HCT116 (cell line): ENCODE measurements at regions not wholly inside any gene's neighbourhood (a gene's known extent, or its start where the extent isn't known, plus 50 kb on each side); places are given as distances from the start of the nearest gene placed in this dataset.

Experiments
- ATAC-seq: fragments of 200-7000 bp; cut with Tn5 transposase; 2 replicates; pipeline ENCODE4 v1.9.1; 2020; ENCODE audit warnings: mild to moderate bottlenecking, moderate library complexity
- BruUV-seq: library from RNA; stranded (reverse); fragments of 400-500 nt; replicated peaks from 2 replicates; lab custom pipeline; 2021; lab: Mats Ljungman, UMichigan
- CTCF ChIA-PET: fragments of 300-600 bp; sonication (Branson Sonifier 250); formaldehyde crosslinking; loops from one replicate; lab custom pipeline; 2021; ENCODE audit warnings: antibody characterized with exemption; lab: Charles Lee
- POLR2A ChIA-PET: fragments of 300-600, 350-600 bp; sonication (Branson Sonifier 250); formaldehyde crosslinking; loops from one replicate; lab custom pipeline; 2021; ENCODE audit warnings: antibody characterized with exemption; lab: Charles Lee
- RAD21 ChIA-PET, 2 experiments: fragments of 300-600 bp; sonication (Branson Sonifier 250); formaldehyde crosslinking; loops; one replicate each; lab custom pipeline; 2023; ENCODE audit warnings: low total read pairs in 2 of 2; ENCODE audit not compliant: uncharacterized antibody in 2 of 2, unreplicated experiment in 2 of 2, low non-redundant PET in 1 of 2; lab: Charles Lee
- DNase-seq: peaks from one replicate; pipeline ENCODE4 v3.0.0-alpha.2; 2010; ENCODE audit warnings: low read depth, low spot score
- H2AFZ ChIP-seq: fragments of 200-600 bp; shearing (Covaris generic), sonication (generic); 2 replicates; pipeline ENCODE4 v1.6.1; 2017; ENCODE audit warnings: low read depth, mixed run types, mixed read lengths, antibody characterized with exemption, low read length; ENCODE audit not compliant: poor library complexity, severe bottlenecking
- H3K27ac ChIP-seq: 2 replicates; pipeline ENCODE4 v1.5.1; 2012; ENCODE audit warnings: low read depth, low read length
- H3K27me3 ChIP-seq: fragments of 200-600 bp; sonication (generic); 2 replicates; pipeline ENCODE4 v1.6.1; 2016; ENCODE audit warnings: mixed run types, low read length, mixed read lengths; ENCODE audit not compliant: insufficient read depth
- H3K36me3 ChIP-seq, 2 experiments: fragments of 200-500 bp in 1 of 2; fragments of 200-600 bp in 1 of 2; sonication (Bioruptor generic) in 1 of 2; sonication (generic) in 1 of 2; 2 replicates each; pipeline versions ENCODE4 v1.5.1 to v1.6.1; 2014 to 2016; ENCODE audit warnings: low read length in 2 of 2, inconsistent platforms in 1 of 2, mixed read lengths in 1 of 2, mixed run types in 1 of 2; ENCODE audit not compliant: insufficient read depth in 2 of 2, control insufficient read depth in 1 of 2
- H3K4me1 ChIP-seq, 2 experiments: fragments of 200-600 bp in 1 of 2; sonication (generic) in 1 of 2; 2 replicates each; pipeline versions ENCODE4 v1.5.1 to v1.6.1; 2012 to 2017; ENCODE audit warnings: low read length in 2 of 2, inconsistent platforms in 1 of 2, mild to moderate bottlenecking in 1 of 2, mixed read lengths in 1 of 2, mixed run types in 1 of 2, moderate library complexity in 1 of 2; ENCODE audit not compliant: insufficient read depth in 2 of 2, control insufficient read depth in 1 of 2
- H3K4me2 ChIP-seq: fragments of 200-600 bp; sonication (generic); 2 replicates; pipeline ENCODE4 v1.6.1; 2017; ENCODE audit warnings: mixed run types, low read length, mixed read lengths
- H3K4me3 ChIP-seq, 2 experiments: fragments of 200-600 bp in 1 of 2; sonication (generic) in 1 of 2; replicated peaks in 1 of 2; 2 replicates each; pipeline ENCODE4 v1.5.1; 2011 to 2016; ENCODE audit warnings: low read length in 2 of 2, control low read depth in 1 of 2, low read depth in 1 of 2, mild to moderate bottlenecking in 1 of 2, mixed read lengths in 1 of 2, mixed run types in 1 of 2
- H3K79me2 ChIP-seq: fragments of 200-600 bp; sonication (generic); 2 replicates; pipeline ENCODE4 v1.6.1; 2017; ENCODE audit warnings: mild to moderate bottlenecking, mixed run types, low read length, moderate library complexity, mixed read lengths; ENCODE audit not compliant: insufficient read depth
- H3K9ac ChIP-seq: fragments of 200-600 bp; sonication (generic); 2 replicates; pipeline ENCODE4 v1.6.1; 2016; ENCODE audit warnings: low read length, mixed read lengths
- H3K9me2 ChIP-seq: fragments of 200-600 bp; sonication (generic), shearing (Covaris generic); 2 replicates; pipeline ENCODE4 v1.6.1; 2017; ENCODE audit warnings: mixed run types, mild to moderate bottlenecking, moderate library complexity; ENCODE audit not compliant: insufficient read depth
- H3K9me3 ChIP-seq, 2 experiments: fragments of 200-500 bp in 1 of 2; fragments of 200-600 bp in 1 of 2; sonication (Bioruptor generic) in 1 of 2; sonication (generic) in 1 of 2; 2 replicates each; pipeline ENCODE4 v1.6.1; 2014 to 2017; ENCODE audit warnings: low read length in 2 of 2, mixed read lengths in 2 of 2, inconsistent platforms in 1 of 2, low read depth in 1 of 2, mild to moderate bottlenecking in 1 of 2, mixed run types in 1 of 2, moderate library complexity in 1 of 2; ENCODE audit not compliant: control insufficient read depth in 1 of 2, insufficient read depth in 1 of 2
- H4K20me1 ChIP-seq: fragments of 200-600 bp; sonication (generic), shearing (Covaris generic); 2 replicates; pipeline ENCODE4 v1.6.1; 2017; ENCODE audit warnings: mixed run types, mild to moderate bottlenecking, moderate library complexity; ENCODE audit not compliant: insufficient read depth
- ELF1 ChIP-seq: IDR thresholded peaks from 2 replicates; pipeline ENCODE4 v1.6.1; 2012; ENCODE audit warnings: low read depth, borderline replicate concordance
- RAD21 ChIP-seq: IDR thresholded peaks from 2 replicates; pipeline ENCODE4 v1.6.1; 2012; ENCODE audit warnings: low read depth, mild to moderate bottlenecking
- TCF7L2 ChIP-seq: IDR thresholded peaks from 2 replicates; pipeline ENCODE4 v1.7.0; 2011; ENCODE audit warnings: borderline replicate concordance, inconsistent platforms; ENCODE audit not compliant: insufficient read depth, insufficient read length; ENCODE audit errors: extremely low read depth
- intact Hi-C: fragments of 100-400 bp; cut with micrococcal nuclease; formaldehyde crosslinking; loops from 2 replicates; pipeline ENCODE4 v1.10.0; 2022
- TF ChIP-seq, protein P1 (sequence below), 3 experiments: fragments of 200-600 bp in 1 of 3; sonication (generic) in 1 of 3; IDR thresholded peaks in 2 of 3; conservative IDR thresholded peaks in 1 of 3; 2 replicates each; pipeline ENCODE4 v1.5.1; 2012 to 2017; ENCODE audit warnings: low read depth in 2 of 3, low read length in 2 of 3, antibody characterized with exemption in 1 of 3, borderline replicate concordance in 1 of 3, control low read depth in 1 of 3, mild to moderate bottlenecking in 1 of 3, mixed read lengths in 1 of 3, mixed run types in 1 of 3, moderate library complexity in 1 of 3; ENCODE audit not compliant: insufficient read depth in 1 of 3

DNA sequence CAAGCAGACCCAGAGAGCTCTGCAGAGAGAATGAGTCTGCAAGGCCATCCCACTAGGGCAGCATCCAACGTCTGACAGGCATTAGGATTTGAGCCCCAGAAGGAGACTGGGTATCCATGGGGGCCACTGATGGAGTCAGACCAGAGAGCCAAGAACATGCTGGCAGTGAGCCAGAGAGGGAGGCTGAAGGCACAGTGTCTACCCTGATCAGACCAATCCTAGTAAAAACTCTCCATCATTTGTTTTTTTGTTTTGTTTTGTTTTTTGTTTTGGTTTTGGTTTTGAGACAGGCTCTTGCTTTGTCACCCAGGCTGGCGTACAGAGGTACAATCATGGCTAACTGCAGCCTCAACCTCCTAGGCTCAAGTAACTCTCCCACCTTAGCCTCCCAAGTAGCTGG lies 133.1 kb upstream of the LYZL2 start:
- POLR2A ChIA-PET, result no interaction called here
- Histone ChIP-seq H3K9ac (no peak overlapping the region), H3K4me3 (no peak overlapping the region), H3K36me3 (no peaks in the 10 kb centered on the region), H3K79me2 (no peaks in the 10 kb centered on the region), H3K9me3 (no peaks in the 10 kb centered on the region), H4K20me1 (no peaks in the 10 kb centered on the region), H3K27ac (no peak overlapping the region), H3K27me3 (no peaks in the 10 kb centered on the region), H2AFZ (no peak overlapping the region), H3K4me2 (no peak overlapping the region), H3K4me1 (no peaks in the 10 kb centered on the region), H3K9me2 (no peaks in the 10 kb centered on the region)
- no TSS peak for BruUV-seq
- RAD21 ChIA-PET, result no interaction called here
- no peak for DNase-seq
- CTCF ChIA-PET, result interaction anchor here (0.6 kb wide), 1 partner anchor 18 kb away, joined by 4 read pairs; no protein-coding TSS in a partner anchor
- ATAC-seq, result no peak
- intact Hi-C loops, result no loop called here
- TF ChIP-seq, protein P1, sequence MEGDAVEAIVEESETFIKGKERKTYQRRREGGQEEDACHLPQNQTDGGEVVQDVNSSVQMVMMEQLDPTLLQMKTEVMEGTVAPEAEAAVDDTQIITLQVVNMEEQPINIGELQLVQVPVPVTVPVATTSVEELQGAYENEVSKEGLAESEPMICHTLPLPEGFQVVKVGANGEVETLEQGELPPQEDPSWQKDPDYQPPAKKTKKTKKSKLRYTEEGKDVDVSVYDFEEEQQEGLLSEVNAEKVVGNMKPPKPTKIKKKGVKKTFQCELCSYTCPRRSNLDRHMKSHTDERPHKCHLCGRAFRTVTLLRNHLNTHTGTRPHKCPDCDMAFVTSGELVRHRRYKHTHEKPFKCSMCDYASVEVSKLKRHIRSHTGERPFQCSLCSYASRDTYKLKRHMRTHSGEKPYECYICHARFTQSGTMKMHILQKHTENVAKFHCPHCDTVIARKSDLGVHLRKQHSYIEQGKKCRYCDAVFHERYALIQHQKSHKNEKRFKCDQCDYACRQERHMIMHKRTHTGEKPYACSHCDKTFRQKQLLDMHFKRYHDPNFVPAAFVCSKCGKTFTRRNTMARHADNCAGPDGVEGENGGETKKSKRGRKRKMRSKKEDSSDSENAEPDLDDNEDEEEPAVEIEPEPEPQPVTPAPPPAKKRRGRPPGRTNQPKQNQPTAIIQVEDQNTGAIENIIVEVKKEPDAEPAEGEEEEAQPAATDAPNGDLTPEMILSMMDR (IDR thresholded peaks at IDR 0.05 in 2 of 3, conservative IDR thresholded peaks at IDR 0.05 in 1 of 3; ENCODE audit: borderline replicate concordance in 1 of 3, insufficient read depth in 1 of 3, low read depth in 2 of 3, low read length in 2 of 3), result no peak

DNA sequence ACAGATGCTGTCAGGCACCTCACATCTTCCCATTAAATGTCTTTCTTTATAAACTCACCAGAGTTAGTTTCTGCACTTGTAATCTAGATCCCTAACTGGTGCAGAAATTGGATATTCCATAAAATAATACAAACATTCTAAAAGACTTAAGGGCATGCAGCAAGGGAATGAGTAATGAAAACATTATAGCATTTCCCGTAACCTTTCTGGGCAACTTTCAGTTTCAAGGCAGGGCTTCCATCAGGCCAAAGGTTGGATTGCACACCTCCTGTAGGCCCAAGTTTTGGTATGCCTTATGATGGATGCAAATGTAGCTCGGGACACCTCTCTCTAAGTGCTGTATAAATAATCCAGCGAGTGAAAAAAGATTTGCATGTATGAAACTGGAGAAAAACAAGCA lies 129.9 kb upstream of the LYZL2 start:
- intact Hi-C loops, result loop anchor here (10.0 kb wide), 1 partner anchor 1045 kb away; no protein-coding TSS in a partner anchor
- Histone ChIP-seq H3K4me2 (no peak overlapping the region), H2AFZ (no peak overlapping the region), H3K79me2 (no peaks in the 10 kb centered on the region), H3K27me3 (no peaks in the 10 kb centered on the region), H3K9me2 (no peaks in the 10 kb centered on the region), H3K4me1 (no peaks in the 10 kb centered on the region), H3K9ac (no peak overlapping the region), H4K20me1 (no peaks in the 10 kb centered on the region), H3K36me3 (no peaks in the 10 kb centered on the region), H3K27ac (no peak overlapping the region), H3K9me3 (no peaks in the 10 kb centered on the region), H3K4me3 (no peak overlapping the region)
- ATAC-seq (no peak), DNase-seq (no peak)
- ChIA-PET RAD21 (no interaction called here), POLR2A (no interaction called here), CTCF (interaction anchor here (0.6 kb wide), 1 partner anchor 15 kb away, joined by 3 read pairs; no protein-coding TSS in a partner anchor)
- TF ChIP-seq, protein P1 (IDR thresholded peaks at IDR 0.05 in 2 of 3, conservative IDR thresholded peaks at IDR 0.05 in 1 of 3; ENCODE audit: borderline replicate concordance in 1 of 3, insufficient read depth in 1 of 3, low read depth in 2 of 3, low read length in 2 of 3), result no peak
- TF ChIP-seq TCF7L2, result no peak
- TF ChIP-seq ELF1, result no peak
- TF ChIP-seq RAD21, result no peak
- BruUV-seq, result no TSS peak
